ENCODE measurements at regions not wholly inside any gene's neighbourhood (a gene's known extent, or its start where the extent isn't known, plus 50 kb on each side); places are given as distances from the start of the nearest gene placed in this dataset.

DNA sequence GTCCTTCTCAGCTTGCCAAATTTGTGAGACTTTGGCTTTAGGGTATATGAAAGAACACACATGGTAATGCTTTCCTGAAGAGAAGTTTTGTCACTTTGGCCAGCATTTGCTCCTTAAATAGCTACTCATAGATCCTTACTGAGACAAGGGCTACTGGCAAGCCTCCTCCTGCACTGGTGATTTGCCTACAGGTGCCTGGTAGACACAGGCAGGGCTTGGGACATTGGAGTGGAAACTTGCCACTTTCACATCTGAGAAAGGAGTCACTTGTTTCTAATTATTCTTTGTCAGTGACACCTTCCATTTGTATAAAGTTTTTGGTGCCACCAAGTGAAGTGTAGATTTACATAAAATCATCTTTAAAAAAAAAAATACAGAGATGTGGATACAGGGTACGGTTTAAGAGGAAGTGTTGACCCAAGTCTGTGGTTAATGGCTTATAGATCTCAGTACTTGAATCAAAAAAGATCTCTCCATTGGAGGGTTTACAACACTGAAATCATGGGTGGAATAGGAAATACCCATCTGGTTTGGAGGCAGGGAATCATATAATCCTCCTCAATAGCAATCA lies 132.8 kb upstream of the GADL1 start:
- Histone ChIP-seq H3K9me2 (ENCODE audit: insufficient read depth) (peaks cover 22% of the 10 kb centered on the region; the same call in 1 of the 2 replicates), H3K4me2 (no peak overlapping the region), H3K4me1 (ENCODE audit: insufficient read depth) (no peaks in the 10 kb centered on the region), H3K4me3 (no peak overlapping the region), H2AFZ (no peak overlapping the region), H4K20me1 (replicated peaks; ENCODE audit: insufficient read depth) (no peaks in the 10 kb centered on the region), H3K79me2 (replicated peaks; ENCODE audit: insufficient read depth) (no peaks in the 10 kb centered on the region), H3F3A (replicated peaks; ENCODE audit: low read depth) (no peaks in the 10 kb centered on the region), H3K27ac (ENCODE audit: low read depth) (no peak overlapping the region), H3K27me3 (ENCODE audit: insufficient read depth) (no peaks in the 10 kb centered on the region), H3K36me3 (ENCODE audit: insufficient read depth) (no peaks in the 10 kb centered on the region)
- Mint-ChIP-seq H3K27me3 (ENCODE audit: insufficient read depth, low read depth, poor library complexity) (peaks cover 3% of the 10 kb centered on the region), H3K4me1 (no peaks in the 10 kb centered on the region), H3K9me3 (peaks cover 18% of the 10 kb centered on the region), H3K4me3 (no peak overlapping the region), H3K36me3 (ENCODE audit: low read depth) (peaks cover 8% of the 10 kb centered on the region; the same call in 1 of the 3 replicates), H3K27ac (no peak overlapping the region)
- TF ChIP-seq NANOG (IDR thresholded peaks at IDR 0.05; ENCODE audit: borderline replicate concordance) (no peak), JUNB (IDR thresholded peaks at IDR 0.05; ENCODE audit: unreplicated experiment) (no peak), EZH2phosphoT487 (IDR thresholded peaks at IDR 0.05; ENCODE audit: unreplicated experiment) (no peak), EZH2 (IDR thresholded peaks at IDR 0.05; ENCODE audit: low read depth, unreplicated experiment) (no peak), ZNF114 (CRISPR knock-in tag; IDR thresholded peaks at IDR 0.05) (no peak), POLR2AphosphoS5 (IDR thresholded peaks at IDR 0.05; ENCODE audit: low read depth) (no peak), STAT1 (IDR thresholded peaks at IDR 0.05; ENCODE audit: unreplicated experiment) (no peak), CREB1 (CRISPR knock-in tag; IDR thresholded peaks at IDR 0.05; ENCODE audit: low read depth) (no peak), ZNF331 (CRISPR knock-in tag; IDR thresholded peaks at IDR 0.05; ENCODE audit: low read depth) (no peak)
- TF ChIP-seq, protein P1, sequence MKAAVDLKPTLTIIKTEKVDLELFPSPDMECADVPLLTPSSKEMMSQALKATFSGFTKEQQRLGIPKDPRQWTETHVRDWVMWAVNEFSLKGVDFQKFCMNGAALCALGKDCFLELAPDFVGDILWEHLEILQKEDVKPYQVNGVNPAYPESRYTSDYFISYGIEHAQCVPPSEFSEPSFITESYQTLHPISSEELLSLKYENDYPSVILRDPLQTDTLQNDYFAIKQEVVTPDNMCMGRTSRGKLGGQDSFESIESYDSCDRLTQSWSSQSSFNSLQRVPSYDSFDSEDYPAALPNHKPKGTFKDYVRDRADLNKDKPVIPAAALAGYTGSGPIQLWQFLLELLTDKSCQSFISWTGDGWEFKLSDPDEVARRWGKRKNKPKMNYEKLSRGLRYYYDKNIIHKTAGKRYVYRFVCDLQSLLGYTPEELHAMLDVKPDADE (IDR thresholded peaks at IDR 0.05), result no peak
- TF ChIP-seq, protein P2, sequence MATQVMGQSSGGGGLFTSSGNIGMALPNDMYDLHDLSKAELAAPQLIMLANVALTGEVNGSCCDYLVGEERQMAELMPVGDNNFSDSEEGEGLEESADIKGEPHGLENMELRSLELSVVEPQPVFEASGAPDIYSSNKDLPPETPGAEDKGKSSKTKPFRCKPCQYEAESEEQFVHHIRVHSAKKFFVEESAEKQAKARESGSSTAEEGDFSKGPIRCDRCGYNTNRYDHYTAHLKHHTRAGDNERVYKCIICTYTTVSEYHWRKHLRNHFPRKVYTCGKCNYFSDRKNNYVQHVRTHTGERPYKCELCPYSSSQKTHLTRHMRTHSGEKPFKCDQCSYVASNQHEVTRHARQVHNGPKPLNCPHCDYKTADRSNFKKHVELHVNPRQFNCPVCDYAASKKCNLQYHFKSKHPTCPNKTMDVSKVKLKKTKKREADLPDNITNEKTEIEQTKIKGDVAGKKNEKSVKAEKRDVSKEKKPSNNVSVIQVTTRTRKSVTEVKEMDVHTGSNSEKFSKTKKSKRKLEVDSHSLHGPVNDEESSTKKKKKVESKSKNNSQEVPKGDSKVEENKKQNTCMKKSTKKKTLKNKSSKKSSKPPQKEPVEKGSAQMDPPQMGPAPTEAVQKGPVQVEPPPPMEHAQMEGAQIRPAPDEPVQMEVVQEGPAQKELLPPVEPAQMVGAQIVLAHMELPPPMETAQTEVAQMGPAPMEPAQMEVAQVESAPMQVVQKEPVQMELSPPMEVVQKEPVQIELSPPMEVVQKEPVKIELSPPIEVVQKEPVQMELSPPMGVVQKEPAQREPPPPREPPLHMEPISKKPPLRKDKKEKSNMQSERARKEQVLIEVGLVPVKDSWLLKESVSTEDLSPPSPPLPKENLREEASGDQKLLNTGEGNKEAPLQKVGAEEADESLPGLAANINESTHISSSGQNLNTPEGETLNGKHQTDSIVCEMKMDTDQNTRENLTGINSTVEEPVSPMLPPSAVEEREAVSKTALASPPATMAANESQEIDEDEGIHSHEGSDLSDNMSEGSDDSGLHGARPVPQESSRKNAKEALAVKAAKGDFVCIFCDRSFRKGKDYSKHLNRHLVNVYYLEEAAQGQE (IDR thresholded peaks at IDR 0.05; ENCODE audit: unreplicated experiment), result no peak
- TF ChIP-seq, protein P3, sequence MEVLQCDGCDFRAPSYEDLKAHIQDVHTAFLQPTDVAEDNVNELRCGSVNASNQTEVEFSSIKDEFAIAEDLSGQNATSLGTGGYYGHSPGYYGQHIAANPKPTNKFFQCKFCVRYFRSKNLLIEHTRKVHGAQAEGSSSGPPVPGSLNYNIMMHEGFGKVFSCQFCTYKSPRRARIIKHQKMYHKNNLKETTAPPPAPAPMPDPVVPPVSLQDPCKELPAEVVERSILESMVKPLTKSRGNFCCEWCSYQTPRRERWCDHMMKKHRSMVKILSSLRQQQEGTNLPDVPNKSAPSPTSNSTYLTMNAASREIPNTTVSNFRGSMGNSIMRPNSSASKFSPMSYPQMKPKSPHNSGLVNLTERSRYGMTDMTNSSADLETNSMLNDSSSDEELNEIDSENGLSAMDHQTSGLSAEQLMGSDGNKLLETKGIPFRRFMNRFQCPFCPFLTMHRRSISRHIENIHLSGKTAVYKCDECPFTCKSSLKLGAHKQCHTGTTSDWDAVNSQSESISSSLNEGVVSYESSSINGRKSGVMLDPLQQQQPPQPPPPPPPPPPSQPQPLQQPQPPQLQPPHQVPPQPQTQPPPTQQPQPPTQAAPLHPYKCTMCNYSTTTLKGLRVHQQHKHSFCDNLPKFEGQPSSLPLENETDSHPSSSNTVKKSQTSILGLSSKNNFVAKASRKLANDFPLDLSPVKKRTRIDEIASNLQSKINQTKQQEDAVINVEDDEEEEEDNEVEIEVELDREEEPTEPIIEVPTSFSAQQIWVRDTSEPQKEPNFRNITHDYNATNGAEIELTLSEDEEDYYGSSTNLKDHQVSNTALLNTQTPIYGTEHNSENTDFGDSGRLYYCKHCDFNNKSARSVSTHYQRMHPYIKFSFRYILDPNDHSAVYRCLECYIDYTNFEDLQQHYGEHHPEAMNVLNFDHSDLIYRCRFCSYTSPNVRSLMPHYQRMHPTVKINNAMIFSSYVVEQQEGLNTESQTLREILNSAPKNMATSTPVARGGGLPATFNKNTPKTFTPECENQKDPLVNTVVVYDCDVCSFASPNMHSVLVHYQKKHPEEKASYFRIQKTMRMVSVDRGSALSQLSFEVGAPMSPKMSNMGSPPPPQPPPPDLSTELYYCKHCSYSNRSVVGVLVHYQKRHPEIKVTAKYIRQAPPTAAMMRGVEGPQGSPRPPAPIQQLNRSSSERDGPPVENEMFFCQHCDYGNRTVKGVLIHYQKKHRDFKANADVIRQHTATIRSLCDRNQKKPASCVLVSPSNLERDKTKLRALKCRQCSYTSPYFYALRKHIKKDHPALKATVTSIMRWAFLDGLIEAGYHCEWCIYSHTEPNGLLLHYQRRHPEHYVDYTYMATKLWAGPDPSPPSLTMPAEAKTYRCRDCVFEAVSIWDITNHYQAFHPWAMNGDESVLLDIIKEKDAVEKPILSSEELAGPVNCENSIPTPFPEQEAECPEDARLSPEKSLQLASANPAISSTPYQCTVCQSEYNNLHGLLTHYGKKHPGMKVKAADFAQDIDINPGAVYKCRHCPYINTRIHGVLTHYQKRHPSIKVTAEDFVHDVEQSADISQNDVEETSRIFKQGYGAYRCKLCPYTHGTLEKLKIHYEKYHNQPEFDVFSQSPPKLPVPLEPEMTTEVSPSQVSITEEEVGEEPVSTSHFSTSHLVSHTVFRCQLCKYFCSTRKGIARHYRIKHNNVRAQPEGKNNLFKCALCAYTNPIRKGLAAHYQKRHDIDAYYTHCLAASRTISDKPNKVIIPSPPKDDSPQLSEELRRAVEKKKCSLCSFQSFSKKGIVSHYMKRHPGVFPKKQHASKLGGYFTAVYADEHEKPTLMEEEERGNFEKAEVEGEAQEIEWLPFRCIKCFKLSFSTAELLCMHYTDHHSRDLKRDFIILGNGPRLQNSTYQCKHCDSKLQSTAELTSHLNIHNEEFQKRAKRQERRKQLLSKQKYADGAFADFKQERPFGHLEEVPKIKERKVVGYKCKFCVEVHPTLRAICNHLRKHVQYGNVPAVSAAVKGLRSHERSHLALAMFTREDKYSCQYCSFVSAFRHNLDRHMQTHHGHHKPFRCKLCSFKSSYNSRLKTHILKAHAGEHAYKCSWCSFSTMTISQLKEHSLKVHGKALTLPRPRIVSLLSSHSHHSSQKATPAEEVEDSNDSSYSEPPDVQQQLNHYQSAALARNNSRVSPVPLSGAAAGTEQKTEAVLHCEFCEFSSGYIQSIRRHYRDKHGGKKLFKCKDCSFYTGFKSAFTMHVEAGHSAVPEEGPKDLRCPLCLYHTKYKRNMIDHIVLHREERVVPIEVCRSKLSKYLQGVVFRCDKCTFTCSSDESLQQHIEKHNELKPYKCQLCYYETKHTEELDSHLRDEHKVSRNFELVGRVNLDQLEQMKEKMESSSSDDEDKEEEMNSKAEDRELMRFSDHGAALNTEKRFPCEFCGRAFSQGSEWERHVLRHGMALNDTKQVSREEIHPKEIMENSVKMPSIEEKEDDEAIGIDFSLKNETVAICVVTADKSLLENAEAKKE (CRISPR knock-in tag; IDR thresholded peaks at IDR 0.05), result no peak
- TF ChIP-seq, protein P4, sequence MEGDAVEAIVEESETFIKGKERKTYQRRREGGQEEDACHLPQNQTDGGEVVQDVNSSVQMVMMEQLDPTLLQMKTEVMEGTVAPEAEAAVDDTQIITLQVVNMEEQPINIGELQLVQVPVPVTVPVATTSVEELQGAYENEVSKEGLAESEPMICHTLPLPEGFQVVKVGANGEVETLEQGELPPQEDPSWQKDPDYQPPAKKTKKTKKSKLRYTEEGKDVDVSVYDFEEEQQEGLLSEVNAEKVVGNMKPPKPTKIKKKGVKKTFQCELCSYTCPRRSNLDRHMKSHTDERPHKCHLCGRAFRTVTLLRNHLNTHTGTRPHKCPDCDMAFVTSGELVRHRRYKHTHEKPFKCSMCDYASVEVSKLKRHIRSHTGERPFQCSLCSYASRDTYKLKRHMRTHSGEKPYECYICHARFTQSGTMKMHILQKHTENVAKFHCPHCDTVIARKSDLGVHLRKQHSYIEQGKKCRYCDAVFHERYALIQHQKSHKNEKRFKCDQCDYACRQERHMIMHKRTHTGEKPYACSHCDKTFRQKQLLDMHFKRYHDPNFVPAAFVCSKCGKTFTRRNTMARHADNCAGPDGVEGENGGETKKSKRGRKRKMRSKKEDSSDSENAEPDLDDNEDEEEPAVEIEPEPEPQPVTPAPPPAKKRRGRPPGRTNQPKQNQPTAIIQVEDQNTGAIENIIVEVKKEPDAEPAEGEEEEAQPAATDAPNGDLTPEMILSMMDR (conservative IDR thresholded peaks at IDR 0.05; ENCODE audit: low read depth in 2 of 2), result no peak
- no peak for ATAC-seq
- no peak for DNase-seq (ENCODE audit: low spot score)
